Loucy (cell line): ENCODE measurements at regions not wholly inside any gene's neighbourhood (a gene's known extent, or its start where the extent isn't known, plus 50 kb on each side); places are given as distances from the start of the nearest gene placed in this dataset.

Experiments used
- H2AFZ ChIP-seq: fragments of 200-600 bp; sonication (generic); 2 replicates; pipeline ENCODE4 v1.6.0; 2016; ENCODE audit warnings: antibody characterized with exemption, mild to moderate bottlenecking, low read length, moderate library complexity
- H3F3A ChIP-seq: fragments of 200-600 bp; 2 replicates; pipeline ENCODE4 v1.6.0; 2016; ENCODE audit warnings: antibody characterized with exemption, low read depth, mild to moderate bottlenecking
- H3K27me3 ChIP-seq: fragments of 200-600 bp; sonication (generic); 2 replicates; pipeline ENCODE4 v1.6.1; 2014; ENCODE audit warnings: low read length, mild to moderate bottlenecking; ENCODE audit not compliant: insufficient read depth, poor library complexity, severe bottlenecking
- H3K36me3 ChIP-seq: fragments of 200-600 bp; sonication (generic); 2 replicates; pipeline ENCODE4 v1.6.1; 2016; ENCODE audit warnings: low read length; ENCODE audit not compliant: insufficient read depth
- H3K4me1 ChIP-seq: fragments of 200-600 bp; sonication (generic); 2 replicates; pipeline ENCODE4 v1.5.1; 2014; ENCODE audit warnings: low read length, mild to moderate bottlenecking; ENCODE audit not compliant: insufficient read depth, poor library complexity, severe bottlenecking
- H3K4me2 ChIP-seq: fragments of 200-600 bp; sonication (generic); 2 replicates; pipeline ENCODE4 v1.6.0; 2014; ENCODE audit warnings: antibody characterized with exemption, low read length, low read depth, mild to moderate bottlenecking; ENCODE audit not compliant: poor library complexity, severe bottlenecking
- H3K4me3 ChIP-seq: fragments of 200-600 bp; sonication (generic); 2 replicates; pipeline ENCODE4 v1.5.1; 2014; ENCODE audit warnings: low read length, mild to moderate bottlenecking, mixed read lengths; ENCODE audit not compliant: poor library complexity, severe bottlenecking
- H3K79me2 ChIP-seq: fragments of 200-600 bp; sonication (generic); 2 replicates; pipeline ENCODE4 v1.6.1; 2014; ENCODE audit warnings: low read length; ENCODE audit not compliant: insufficient read depth
- H3K9ac ChIP-seq: fragments of 200-600 bp; sonication (generic); 2 replicates; pipeline ENCODE4 v1.6.0; 2014; ENCODE audit warnings: mild to moderate bottlenecking, low read depth, low read length, moderate library complexity; ENCODE audit not compliant: poor library complexity, severe bottlenecking
- H3K9me2 ChIP-seq: fragments of 200-600 bp; sonication (generic); replicated peaks from 2 replicates; pipeline ENCODE4 v1.6.1; 2016; ENCODE audit warnings: low read depth, low read length, mixed read lengths
- H3K9me3 ChIP-seq: fragments of 200-600 bp; sonication (generic); 2 replicates; pipeline ENCODE4 v1.6.1; 2014; ENCODE audit warnings: mild to moderate bottlenecking, antibody characterized with exemption, low read length, low read depth; ENCODE audit not compliant: insufficient read depth
- H4K20me1 ChIP-seq: fragments of 200-600 bp; sonication (generic); 2 replicates; pipeline ENCODE4 v1.6.0; 2014; ENCODE audit warnings: antibody characterized with exemption, low read length, mild to moderate bottlenecking; ENCODE audit not compliant: insufficient read depth, poor library complexity, severe bottlenecking
- EZH2phosphoT487 ChIP-seq: fragments of 200-600 bp; IDR thresholded peaks from 2 replicates; pipeline ENCODE4 v1.6.1; 2018; ENCODE audit warnings: antibody characterized with exemption, mild to moderate bottlenecking, moderate library complexity, borderline replicate concordance
- TF ChIP-seq, protein P1 (sequence below): fragments of 200-600 bp; sonication (generic); conservative IDR thresholded peaks from 2 replicates; pipeline ENCODE4 v1.5.1; 2014; ENCODE audit warnings: mild to moderate bottlenecking, antibody characterized with exemption, low read length

DNA sequence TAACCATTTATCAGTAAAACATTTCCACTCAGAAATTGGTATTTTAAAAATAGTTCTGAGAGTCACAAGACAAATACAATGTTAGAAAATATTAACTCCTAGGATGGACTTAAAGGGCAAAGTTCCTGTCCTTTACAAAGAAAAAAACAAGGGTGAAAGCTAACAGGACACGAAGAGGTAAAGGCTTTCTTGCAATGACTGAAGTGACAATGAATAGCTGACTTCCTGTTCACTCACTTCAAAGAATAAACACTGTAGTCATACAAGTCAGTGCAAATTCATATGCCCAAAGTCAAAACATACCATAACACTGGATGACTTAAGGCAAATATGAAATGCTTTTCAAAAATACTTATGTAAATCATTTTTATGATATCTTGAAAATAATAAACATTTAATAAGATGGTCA is 1389.8 kb upstream of the ALCAM start:
- Histone ChIP-seq H3F3A (no peaks in the 10 kb centered on the region), H3K27me3 (no peaks in the 10 kb centered on the region), H4K20me1 (no peaks in the 10 kb centered on the region), H3K4me2 (no peak overlapping the region), H3K36me3 (no peaks in the 10 kb centered on the region), H3K9me2 (no peaks in the 10 kb centered on the region), H2AFZ (no peak overlapping the region), H3K4me3 (no peak overlapping the region), H3K9ac (no peak overlapping the region), H3K9me3 (no peaks in the 10 kb centered on the region), H3K4me1 (no peaks in the 10 kb centered on the region), H3K79me2 (no peaks in the 10 kb centered on the region)
- no peak for TF ChIP-seq EZH2phosphoT487
- TF ChIP-seq, protein P1, sequence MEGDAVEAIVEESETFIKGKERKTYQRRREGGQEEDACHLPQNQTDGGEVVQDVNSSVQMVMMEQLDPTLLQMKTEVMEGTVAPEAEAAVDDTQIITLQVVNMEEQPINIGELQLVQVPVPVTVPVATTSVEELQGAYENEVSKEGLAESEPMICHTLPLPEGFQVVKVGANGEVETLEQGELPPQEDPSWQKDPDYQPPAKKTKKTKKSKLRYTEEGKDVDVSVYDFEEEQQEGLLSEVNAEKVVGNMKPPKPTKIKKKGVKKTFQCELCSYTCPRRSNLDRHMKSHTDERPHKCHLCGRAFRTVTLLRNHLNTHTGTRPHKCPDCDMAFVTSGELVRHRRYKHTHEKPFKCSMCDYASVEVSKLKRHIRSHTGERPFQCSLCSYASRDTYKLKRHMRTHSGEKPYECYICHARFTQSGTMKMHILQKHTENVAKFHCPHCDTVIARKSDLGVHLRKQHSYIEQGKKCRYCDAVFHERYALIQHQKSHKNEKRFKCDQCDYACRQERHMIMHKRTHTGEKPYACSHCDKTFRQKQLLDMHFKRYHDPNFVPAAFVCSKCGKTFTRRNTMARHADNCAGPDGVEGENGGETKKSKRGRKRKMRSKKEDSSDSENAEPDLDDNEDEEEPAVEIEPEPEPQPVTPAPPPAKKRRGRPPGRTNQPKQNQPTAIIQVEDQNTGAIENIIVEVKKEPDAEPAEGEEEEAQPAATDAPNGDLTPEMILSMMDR = no peak

DNA sequence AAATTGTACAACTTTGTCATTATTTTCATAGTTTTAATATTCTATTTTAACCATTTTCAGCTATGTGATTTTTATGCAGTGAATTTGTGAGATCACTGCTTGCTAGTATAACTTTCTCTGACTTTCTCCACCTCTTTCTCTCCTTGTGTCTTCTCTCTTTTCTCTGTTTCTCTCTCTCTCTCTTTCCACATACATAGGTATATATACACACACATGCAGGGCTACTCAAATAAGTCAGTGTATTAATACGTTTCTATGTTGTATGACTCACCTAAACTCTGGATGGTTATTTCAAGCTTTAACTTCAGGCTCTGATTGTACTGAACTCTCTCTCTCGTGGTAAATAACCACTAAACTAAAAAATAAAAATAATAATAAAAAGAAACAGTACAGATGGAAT is 1389.3 kb upstream of the ALCAM start:
- Histone ChIP-seq H3K4me3 (no peak overlapping the region), H3K4me2 (no peak overlapping the region), H3K4me1 (no peaks in the 10 kb centered on the region), H3F3A (no peaks in the 10 kb centered on the region), H3K9me3 (no peaks in the 10 kb centered on the region), H4K20me1 (no peaks in the 10 kb centered on the region), H3K9me2 (no peaks in the 10 kb centered on the region), H3K36me3 (no peaks in the 10 kb centered on the region), H2AFZ (no peak overlapping the region), H3K79me2 (no peaks in the 10 kb centered on the region), H3K9ac (no peak overlapping the region), H3K27me3 (no peaks in the 10 kb centered on the region)
- TF ChIP-seq EZH2phosphoT487 = no peak
- TF ChIP-seq, protein P1 = no peak

DNA sequence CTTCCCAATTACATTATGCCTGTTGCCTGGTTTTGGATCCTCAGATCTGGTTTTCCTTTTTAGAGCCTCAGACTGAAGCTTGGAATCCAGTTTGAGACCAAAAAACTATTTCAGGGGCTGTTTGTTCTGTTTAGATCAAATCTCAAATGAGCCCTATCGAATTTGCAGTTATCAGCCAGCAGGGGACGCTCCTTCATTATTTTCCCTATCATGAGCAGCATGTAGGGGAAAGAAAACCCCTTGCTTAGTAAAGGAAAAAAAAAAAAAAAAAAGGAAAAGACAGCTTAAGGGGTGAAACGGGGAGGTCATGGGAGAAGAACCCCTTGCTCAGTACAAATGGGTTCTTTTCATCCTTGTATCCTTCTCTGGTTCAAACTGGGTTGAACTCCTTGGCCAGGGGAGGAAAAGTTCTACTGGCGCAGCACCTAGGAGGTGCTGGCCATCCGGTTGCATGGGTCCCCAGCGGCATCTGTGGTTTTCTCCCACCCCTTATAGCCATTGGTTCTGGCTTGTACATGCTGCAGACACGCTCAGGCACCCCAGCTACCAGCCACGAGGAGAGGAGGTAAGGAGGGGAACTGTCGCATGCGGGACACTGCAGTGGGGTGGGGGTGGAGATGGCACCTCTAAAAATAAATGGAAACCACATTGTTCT is 1375.1 kb upstream of the ALCAM start:
- H3K9me2 ChIP-seq = no peaks in the 10 kb centered on the region
- no peaks in the 10 kb centered on the region for H3F3A ChIP-seq
- H2AFZ ChIP-seq = no peak overlapping the region
- H3K4me1 ChIP-seq = no peaks in the 10 kb centered on the region
- H3K27me3 ChIP-seq = no peaks in the 10 kb centered on the region
- TF ChIP-seq, protein P1 = peak; percentile 52
- no peak for TF ChIP-seq EZH2phosphoT487
- H3K36me3 ChIP-seq = no peaks in the 10 kb centered on the region
- H3K9ac ChIP-seq = no peak overlapping the region
- H3K79me2 ChIP-seq = no peaks in the 10 kb centered on the region
- H3K4me2 ChIP-seq = no peak overlapping the region
- H3K4me3 ChIP-seq = no peak overlapping the region
- H4K20me1 ChIP-seq = no peaks in the 10 kb centered on the region
- H3K9me3 ChIP-seq = no peaks in the 10 kb centered on the region
